Myocyte (in vitro differentiated cells): ENCODE measurements at regions not wholly inside any gene's neighbourhood (a gene's known extent, or its start where the extent isn't known, plus 50 kb on each side); places are given as distances from the start of the nearest gene placed in this dataset.
A peak's percentile ranks its signal among the peaks of the same experiment; 100 is the strongest.
"Not testable (repeated sequence)": the region's sequence is repeated elsewhere in the genome, so short reads cannot be mapped to it uniquely, and the experiment has no call there.

Source experiments
- DNase-seq: peaks from one replicate; pipeline ENCODE4 v3.0.0-alpha.2; 2012; ENCODE audit warnings: low read depth

DNA sequence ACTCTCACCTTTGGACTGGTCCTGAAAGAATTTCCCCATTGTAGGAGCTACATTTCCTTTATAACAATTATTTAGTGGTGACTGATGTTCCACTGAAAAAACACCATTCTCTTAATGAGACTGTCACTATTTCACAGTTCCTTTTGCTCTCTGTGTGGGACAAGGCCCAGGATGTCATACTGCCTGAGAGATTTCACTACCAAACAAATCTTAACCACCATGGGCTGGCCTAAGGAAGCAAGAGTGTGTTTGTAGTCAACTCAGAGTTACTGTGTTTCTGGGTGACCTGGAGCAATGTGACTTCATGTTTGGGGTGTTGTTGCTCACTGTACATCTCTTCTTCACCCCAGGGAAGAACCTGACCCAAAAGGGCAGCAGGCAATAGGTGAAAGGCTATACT is 50.1 kb upstream of the ZNF608 start:
- no peak for DNase-seq

DNA sequence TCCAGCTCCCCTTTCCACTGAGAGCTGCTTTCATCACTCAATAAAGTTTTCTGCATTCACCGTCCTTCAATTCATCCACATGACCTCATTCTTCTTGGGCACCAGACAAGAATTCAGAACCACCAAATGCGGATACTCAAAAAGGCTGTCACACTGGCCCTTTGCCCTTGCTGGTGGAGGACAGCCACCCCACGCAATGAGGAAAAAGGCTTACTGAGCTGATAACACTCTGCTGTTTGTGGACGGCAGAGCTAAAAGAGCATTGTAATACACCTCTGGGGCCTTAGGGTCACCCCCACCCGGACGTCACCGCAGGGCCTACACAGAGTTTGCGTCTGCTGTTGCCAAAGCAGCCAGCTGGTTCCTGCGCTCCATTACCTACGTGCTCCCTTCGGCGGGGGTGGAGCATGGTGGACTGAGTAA is 51.2 kb upstream of the ZNF608 start:
- no peak for DNase-seq

DNA sequence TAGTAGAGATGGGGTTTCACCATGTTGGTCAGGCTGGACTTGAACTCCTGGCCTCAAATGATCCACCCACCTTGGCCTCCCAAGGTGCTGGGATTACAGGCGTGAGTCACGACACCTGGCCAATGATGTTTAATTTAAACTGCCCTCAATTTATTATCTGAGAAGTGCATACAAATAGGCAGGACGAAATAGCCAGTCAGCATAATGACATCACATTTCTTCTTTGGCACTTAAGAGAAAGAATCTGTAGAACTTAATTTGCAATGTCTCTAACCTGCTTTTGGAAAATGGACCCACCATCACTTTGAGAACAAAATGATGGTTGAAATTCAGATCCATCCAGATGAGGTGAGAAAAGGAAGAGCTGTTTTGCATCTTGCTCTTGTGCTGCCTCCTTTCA is 52.5 kb upstream of the ZNF608 start:
- DNase-seq = no peak

DNA sequence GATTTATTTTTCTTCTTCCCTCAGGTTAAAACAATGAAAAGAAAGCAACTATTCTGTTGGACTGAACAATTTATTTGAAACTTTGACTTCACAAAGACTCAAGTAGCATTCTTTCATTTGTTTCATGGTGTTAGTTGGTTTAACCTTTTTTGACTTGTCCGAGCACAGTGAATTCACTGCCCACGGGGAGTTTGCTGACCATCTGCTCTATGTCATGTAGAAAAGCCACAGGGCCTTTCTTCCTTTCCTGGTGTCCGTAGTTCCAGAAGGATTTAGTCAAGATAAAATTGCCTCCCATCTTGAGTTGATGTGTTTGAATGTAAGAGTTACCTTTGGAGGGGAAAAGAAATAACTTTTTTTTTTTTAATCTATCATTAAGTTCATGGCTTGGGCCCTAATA is 55.1 kb upstream of the ZNF608 start:
- DNase-seq = peak; percentile 32

DNA sequence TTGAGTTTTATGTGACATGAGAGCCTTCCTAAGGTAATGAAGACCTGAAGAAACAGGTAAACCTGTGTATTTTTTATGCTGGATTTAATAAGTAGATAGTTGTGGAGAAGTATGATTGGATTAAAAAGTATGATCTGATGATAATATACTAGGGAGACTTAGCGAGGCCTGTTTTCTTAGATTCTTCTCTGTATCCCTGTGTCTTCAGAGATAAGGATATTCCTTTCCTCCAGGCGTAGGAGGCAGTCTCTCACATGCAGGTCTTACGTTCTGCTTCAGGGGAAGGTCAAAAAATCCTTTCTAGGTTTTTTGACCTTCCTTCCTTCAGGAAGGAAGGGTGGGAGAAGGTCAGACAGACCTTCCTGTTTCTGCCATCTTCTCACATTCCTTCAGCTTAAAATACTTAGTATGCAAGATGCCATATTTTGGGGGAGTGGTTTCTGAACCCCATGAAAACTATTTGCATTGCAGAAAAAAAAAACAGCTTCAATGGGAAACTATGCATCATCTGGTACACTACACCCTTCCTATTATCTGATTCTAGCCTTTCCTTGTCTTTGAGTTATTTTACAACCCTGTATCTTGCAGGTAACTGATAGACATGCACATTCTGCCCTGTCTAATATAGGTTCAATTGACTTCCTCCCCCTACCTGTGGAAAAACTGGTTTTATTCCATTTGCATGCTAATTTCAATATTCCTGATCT is 57.3 kb upstream of the ZNF608 start:
- no peak for DNase-seq

DNA sequence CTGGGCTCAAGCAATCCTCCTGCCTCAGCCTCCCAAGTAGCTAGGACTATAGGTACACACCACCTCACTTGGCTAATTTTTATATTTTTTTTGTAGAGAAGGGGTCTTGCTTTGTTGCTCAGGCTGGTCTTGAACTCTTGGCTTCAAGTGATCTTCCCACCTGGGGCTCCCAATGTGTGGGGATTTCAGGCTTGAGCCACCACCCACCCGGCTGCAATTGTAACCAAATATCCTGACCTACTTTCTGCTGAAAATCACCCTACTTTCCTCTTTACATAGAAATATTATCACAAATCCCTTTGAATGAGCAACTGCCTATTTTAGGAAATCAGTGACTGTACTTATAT is 59.6 kb upstream of the ZNF608 start:
- no peak for DNase-seq

DNA sequence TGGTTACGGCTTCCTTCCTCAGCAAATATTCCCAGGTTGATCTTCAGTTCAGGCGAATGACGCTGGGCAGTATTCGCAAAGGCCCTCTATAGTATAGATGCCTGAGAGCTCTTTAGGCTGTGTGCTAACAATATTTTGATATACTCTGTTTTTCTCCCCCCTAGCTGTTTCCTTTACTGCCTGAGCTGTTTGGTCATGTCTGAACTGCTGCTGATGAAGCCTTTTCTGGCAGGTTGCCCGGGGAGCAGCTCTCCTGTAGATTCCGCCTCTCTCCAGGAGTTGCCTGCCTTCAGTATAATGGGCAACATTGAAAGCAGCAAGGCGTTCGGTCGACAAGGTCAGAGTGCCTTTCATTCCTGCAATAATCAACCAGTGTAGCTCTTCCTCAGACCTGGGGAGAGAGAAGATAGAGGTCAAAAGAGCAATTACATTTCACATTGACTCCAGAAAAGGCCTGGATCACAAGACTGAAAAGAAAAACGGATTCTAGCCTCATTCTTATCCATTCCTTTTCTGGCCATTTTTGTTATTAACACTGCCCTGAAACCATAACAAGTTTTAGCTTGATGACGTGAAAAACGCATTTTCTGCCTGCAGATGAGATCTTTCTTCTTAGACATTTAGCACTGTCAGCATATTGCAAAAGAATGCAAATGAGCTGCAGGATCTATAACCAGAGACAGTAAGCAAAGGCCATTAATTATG is 60.1 kb upstream of the ZNF608 start:
- DNase-seq = peak; percentile 60

DNA sequence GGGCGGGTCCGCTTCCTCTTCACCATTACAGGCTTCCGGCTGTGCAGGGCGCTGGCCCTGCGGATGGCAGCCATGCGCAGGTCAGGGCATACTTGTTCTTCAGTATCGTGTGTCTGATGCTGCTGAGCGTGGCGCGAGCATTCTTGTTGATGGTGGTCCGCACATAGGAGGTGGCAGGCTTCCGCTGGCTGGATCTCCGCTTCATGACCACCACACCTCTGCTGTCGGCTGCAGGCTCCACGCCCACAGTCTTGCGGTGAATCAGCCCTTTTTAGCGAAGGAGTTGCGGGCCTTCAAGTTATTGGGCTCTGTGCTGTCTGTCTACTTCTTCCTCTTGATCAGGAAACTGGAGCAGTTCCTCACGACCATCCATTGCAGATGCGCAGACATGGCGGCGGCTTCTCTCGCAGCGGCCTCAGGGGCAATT is 62.4 kb upstream of the ZNF608 start:
- no peak for DNase-seq

DNA sequence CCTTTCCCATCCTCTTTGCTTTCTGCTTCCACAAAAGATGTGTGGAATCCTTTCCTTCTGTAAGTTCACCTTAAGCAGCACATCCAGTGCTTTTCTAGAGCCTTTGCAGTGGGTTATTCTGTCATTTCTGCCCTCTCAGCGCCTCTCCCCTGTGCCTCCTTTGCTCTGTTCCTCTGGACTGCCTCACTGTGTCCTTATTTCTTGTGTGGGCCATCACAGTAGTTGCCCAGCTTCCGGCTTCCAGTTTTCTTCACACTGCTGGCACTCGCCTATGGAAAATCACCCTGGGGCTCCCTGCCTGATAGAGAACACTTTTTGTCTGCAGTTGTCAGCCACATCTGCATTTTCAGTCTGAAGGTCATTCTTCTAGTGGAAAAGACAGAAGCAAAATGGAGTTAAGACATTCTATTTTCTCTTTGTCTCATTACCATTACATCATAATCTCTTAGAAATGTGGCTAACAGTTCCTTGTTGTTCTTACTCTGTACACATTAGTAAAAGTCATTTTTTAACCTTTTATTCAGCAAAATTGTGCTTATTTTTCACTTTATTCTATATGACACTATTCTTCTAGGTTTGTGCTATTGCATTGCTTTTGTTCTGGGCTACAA is 64.1 kb upstream of the ZNF608 start:
- no peak for DNase-seq

DNA sequence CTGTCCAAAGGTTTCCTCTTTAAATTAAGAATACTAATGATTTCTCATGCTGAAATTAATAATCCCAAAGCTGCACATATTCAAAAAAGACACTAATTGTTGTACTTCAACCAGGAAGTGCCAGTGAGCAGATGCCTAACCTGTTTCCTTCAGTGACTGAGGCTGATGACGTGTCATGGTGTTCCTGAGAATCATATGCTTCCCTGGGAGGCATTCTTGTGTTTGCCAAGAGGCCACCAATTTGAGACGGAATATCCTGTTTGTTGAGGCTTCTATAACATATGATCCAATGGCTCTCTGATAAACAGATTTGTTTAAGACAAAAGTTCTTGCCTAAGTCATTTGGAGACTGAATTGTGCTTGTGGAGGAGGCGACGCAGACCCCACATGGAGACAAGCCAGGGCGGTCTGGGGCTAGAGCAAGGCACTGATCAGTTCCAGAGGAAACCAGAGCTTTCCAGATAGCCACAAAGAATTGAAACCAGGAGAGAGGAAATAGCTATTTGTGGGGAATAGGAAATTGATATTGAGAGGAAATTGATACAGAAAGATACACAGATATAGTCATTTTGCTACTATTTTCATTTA is 66.4 kb upstream of the ZNF608 start:
- DNase-seq = no peak

DNA sequence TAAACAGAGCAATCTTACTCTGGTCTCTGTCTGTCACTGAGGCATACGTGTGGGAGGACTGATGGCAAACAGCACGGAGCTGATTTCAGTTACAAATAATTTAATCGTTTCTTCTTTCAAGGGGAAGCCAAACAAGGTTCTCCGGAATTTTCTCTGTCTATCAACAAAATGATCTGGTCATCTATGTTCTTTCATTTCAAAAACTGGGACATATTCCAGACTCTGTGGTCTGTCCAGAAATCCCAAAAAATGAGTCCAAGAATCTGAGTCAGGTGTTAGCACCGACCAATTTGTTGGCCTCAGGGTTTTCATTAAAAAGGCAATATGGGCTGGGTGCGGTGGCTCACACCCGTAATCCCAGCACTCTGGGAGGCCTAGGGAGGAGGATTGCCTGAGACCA is 69.9 kb upstream of the ZNF608 start:
- DNase-seq = no peak

DNA sequence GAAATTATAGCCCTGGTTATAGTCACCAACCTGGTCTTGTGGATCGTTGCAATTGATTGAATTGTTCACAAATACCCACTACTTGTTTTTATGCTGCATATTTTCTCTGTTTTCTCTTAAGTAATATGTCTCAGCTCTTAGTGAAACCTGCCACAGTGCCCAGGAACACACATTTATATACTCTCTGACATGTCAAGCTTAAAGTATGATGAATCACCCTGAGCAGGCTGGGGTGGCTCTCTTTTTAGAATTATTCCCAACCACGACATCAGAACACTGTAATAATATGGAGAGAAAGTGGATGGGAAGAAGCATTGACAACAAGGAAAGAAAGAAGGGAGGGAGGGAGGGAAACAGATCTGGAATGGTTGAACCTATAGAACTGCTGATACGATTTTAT is 72.8 kb upstream of the ZNF608 start:
- no peak for DNase-seq

DNA sequence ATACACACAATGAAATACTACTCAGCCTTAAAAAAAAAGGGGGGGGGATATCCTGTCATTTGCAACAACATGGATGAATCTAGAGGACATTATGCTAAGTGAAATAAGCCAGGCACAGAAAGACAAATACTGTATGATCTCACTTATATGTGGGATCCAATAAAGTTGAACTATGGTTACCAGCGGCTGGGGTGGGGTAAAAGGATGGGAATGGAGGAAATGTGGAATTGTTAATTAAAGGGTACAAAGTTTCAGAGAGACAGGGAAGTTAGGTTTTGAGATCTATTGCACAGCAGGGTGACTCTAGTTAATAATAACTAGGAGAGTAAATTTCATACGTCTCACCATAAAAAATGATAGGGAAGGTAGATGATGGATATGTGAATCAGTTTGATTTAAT is 76.2 kb upstream of the ZNF608 start:
- DNase-seq = no peak

DNA sequence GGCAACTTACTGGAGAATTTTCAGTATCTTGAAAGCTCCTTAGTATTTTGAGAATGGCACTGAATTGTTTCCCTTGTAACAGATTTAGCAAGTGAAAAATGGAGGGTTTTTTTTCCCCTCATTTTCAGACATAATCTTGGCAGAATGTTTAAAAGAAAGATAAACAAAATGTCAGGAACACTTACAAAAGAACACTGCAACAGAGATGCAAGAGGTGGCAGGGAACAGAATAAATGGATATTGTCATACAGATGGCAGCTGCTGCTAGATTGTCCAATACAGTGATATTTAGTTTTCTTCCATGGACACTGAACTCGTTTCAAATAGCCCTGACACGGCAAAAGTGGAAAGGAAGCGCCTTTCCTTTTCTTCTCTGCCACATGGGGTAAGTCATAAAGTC is 76.9 kb upstream of the ZNF608 start:
- no peak for DNase-seq

DNA sequence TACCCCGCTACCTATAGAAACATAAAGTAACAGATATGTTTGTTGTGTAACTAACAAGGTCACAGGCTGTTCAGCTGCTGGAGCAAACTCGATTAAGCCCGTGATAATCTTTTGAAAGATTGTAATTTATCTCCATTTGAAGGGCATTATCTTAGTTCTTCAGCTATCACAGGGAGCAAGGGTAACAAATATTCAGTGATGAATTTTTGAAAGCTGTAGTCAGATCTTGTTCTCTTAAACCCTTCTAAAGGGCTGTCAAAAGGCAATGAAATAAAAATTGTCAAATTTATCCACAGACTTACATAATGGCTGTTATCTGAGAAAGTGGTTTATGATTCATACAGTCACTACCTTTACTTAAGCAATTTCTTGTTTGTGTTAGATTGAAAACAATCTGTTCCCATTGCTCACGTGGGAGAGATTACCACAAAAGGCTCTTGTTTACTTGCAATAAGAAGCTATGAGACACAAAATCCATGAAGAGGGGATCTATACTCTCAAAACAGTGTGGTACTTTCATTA is 78.3 kb upstream of the ZNF608 start:
- peak; percentile 26 for DNase-seq

DNA sequence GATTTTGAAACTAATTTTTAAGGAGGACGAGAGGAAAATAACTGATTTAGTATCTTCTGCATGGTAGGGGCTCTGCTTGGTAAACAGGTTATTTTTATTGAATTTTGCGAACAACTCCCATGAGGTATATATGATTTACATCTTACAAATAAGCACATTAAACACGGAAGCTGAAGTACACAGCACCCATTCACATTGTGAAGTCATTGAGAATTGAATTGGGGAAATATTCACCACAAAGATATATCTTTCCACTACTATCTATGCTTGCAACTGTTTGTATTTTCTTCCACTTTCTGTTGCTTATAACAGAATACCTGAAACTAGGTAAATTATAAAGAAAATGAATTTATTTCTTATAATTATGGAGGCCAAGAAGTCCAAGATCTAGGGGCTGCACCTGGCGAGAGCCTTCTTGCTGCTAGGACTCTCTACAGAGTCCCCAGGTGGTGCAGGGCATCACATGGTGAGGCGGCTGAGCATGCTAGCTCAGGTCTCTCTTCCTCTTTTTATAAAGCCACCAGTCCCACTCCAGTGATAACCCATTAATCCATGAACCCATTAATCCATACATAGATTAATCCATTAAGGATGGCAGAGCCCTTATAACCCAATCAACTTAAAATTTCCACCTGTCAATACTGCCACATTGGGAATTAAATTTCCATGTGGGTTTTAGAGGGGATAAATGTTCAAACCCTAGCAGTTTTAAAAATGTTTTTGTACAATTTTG is 79.0 kb upstream of the ZNF608 start:
- DNase-seq = no peak

DNA sequence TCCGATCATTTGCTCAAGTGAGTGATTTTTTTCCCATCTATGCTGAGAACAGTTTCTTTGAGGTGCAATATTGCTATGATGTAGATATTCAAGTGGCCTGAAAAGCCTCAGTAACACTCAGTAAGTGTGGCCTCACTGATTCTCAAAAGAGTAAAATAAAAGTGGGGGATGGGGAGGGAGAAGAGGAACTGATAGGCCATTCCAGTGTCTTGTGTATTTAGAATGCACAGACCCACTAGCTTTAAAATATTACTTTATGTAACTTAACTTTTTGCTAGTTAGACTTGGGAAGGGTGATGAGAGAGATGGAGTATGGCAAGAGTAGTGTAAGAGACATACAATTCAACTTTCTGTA is 79.5 kb upstream of the ZNF608 start:
- DNase-seq = no peak

DNA sequence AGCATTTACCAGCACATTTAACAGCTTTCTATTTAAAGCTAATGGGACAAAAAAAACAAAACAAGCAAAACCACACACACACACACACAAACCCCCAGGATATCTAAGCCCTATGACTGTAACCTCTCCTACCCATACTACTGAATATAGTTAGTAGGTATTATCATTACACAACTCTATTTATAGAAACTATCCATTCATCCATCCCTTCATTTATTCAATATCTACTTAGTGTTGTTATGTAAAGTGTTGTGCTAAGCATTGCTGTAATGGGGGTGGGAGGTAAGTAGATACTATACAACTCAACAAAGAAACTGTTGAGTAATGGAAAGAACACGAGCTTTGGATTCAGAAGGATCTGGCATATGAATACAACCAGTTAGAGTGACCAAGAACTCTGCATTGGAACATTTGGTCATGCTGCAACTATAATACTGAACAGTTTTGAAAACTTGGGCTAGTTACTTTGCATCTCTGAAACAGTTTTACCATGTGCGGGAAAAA is 82.3 kb upstream of the ZNF608 start:
- no peak for DNase-seq

DNA sequence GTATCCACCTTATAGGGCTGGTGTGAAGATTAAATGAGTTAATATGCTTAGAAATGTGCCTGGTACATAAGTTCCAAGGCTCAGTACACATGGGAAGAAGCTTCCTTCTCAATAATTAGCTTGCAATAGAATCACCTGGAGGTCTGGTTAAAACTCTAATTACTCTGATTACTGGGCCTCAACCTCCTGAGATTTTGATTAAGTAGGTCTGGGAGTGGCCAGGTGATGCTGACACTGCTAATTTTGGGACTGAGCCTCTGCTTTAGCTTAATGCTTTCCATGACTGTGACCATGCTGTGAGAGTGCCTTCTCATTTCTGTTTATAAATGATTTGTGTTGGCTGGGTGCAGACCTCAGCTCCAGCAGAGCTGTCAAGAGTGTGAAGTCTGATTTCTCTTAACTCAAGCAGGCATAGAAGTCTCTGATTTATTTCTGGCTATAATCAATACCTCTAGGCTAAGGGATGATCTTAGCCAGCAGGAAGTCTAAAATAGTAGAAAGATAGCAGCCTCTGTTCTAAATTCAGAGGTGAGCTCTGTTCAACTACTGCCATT is 85.3 kb upstream of the ZNF608 start:
- DNase-seq = no peak

DNA sequence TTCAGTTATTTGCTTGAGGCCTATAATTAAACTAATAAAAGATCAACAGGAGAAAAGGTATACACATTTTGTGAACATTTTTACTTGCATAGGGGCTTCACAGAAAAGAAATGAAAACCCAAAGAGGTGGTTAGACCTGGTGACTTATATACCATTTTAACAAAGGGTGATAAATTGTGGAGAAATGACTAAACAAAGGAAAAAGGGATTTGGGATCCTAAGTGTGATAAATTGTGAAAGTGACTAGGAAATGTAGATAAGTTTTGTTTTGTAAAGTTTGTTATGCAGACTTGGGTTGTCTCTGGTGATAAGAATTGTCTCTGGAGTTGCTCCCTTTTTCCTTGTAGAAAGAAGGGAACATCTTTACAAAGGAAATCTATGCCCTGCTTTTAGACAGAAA is 86.1 kb upstream of the ZNF608 start:
- no peak for DNase-seq

DNA sequence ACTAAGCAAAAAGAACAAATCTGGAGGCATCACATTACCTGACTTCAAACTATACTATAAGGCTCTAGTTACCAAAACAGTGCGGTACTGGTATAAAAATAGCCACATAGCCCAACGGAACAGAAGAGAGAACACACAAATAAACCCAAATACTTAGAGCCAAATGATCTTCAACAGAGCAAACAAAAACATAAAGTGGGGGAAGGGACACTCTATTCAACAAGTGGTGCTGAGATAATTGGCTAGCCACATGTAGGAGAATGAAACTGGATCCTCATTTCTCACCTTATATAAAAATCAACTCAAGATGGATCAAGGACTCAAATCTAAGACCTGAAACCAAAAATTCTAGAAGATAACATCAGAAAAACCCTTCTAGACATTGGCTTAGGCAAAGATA is 89.9 kb upstream of the ZNF608 start:
- not testable (repeated sequence) for DNase-seq
